Upper lobe of left lung (tissue), 4 donors: ENCODE measurements at regions not wholly inside any gene's neighbourhood (a gene's known extent, or its start where the extent isn't known, plus 50 kb on each side); places are given as distances from the start of the nearest gene placed in this dataset.

Experiments used
- CTCF ChIP-seq, 6 experiments: fragments of 450-650 bp in 4 of 6; fragments of 200-600 bp in 2 of 6; sonication (generic) in 2 of 6; IDR thresholded peaks; one replicate each; pipeline ENCODE4 v1.5.1; 2016 to 2019; ENCODE audit warnings: antibody characterized with exemption in 6 of 6
- POLR2A ChIP-seq, 4 donors: fragments of 450-650 bp; IDR thresholded peaks; one replicate each; pipeline ENCODE4 v1.5.1; 2016 to 2017; ENCODE audit warnings: antibody characterized with exemption in 4 of 4, mild to moderate bottlenecking in 2 of 4

- TF ChIP-seq CTCF (IDR thresholded peaks at IDR 0.05) (no peak), POLR2A (IDR thresholded peaks at IDR 0.05) (no peak)
Observed at GRCh38 chr2:172672114-172672513, 63.5 kb upstream of the RAPGEF4 start.
